Urothelium cell line (cell line): ENCODE measurements at regions not wholly inside any gene's neighbourhood (a gene's known extent, or its start where the extent isn't known, plus 50 kb on each side); places are given as distances from the start of the nearest gene placed in this dataset.
A peak's percentile ranks its signal among the peaks of the same experiment; 100 is the strongest.

ENCODE experiments used
- DNase-seq: peaks from one replicate; pipeline ENCODE4 v3.0.0; 2011; ENCODE audit warnings: low spot score, mixed read lengths
- FAIRE-seq: peaks from 2 replicates; lab custom pipeline; 2011; peaks lifted over from hg19 to GRCh38; lab: Jason Lieb, UNC

DNA sequence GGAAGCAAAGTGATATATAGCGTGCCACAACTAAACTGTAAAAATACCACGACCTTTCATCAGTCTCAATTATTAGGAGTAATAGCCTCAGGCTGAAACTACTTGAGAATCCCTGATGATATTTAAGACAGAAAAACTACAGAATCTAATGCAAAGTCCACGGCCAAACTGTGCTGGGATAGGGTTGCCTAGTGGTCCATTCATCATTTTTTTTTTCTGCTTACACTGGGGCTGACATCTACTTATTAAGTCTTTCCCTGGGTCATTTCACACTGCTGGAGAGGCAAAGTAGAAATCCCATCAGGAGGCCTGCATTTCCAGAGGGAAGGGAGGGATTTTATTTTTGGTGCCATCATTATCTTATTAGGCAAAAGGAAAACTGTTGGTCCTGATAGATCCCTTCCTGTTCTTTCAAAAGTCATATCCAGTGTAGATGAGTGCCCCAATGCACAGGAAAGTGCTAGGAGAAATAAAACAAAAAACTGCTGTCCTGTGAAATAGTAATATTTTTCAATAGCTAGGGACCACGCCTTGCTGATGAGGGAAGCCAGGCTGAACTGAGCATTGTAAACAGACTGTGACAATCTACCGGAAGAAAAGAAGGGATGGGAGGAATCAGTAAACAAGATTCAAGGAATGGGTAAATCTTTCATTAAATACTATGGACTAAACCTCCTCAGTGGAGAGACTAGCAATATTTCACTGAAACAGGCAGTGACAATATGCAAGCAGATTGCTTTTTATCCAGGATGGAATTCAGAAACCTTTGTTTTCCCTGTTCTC lies 644.3 kb downstream of the IRS1 start:
- DNase-seq (no peak), FAIRE-seq (no peak)

DNA sequence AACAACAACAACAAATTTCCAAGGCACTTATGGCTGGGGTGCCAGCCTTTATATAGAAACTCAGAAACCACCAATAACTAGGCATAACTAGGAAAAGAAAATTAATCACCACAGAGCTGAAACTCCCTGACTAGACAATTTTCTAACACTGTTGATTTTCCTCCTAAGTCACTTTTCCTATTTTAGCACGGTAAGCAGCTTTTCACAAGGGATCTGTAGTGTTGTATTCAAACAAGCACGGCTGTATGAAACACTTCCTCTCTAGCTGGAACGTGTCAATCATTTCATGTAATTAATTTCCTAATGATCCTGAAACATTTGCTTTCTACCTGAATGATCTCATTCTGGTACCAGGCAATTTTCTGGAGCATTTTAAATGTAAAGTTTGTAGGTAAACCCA lies 645.0 kb downstream of the IRS1 start:
- FAIRE-seq (no peak), DNase-seq (no peak)

DNA sequence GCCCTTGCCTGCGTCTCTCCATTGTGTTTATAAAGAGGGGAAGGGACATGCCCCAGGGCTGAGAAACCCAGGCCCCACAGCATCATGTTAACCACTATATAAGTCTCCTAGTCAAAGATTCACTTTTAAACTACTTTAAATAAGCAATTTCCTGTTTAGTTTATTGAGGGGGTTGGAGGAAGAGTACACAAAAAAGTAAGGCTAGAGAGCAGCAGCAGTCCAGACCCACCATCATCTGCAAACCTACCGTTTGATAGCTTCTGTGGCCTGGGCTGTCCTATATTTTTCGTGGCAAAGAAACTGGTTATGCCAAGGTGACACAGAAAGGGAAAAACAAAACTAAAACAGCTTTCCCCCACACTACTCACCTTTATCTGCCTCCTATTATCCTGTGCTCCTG lies 646.1 kb downstream of the IRS1 start:
- no peak for FAIRE-seq
- DNase-seq = no peak

DNA sequence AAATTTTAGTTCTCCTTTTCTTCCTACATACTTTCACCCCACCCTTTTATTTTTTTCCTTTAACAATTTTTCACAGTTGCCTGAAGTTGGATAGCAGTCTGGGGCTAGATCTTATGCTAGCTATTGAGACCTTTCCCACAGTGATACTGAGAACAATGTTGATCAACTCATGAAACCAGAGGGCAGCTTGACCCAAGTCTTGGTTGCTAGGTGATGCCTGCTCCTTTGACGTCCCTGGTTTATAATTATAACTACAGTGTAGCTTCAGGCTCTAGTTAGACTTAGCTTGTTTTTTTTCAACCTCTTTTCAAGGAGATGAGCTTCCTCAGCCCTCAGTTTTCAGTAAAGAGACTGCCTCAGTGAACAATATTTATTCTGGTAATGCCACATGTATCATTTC lies 648.5 kb downstream of the IRS1 start:
- DNase-seq = no peak

DNA sequence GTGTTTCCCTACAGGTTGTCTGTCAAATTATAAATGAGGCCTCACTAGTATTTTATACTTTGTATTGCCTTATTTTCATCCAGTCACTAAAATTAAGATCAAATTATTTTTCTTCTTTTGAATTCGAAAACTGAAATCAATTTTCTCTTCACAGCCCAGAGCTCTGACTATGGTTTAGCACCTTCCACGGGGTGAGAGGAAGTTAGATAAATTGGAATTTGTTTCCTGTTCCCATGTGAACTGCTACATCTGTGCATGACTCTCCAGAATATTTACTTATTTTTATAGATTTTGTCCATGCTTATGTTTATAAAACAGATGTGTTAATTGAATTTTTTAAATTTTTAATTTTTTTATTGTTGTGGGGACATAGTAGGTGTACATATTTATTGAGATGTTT lies 656.5 kb downstream of the IRS1 start:
- FAIRE-seq (no peak), DNase-seq (no peak)

More for the DNA sequence above, 648.5 kb downstream of the IRS1 start:
- FAIRE-seq = no peak

DNA sequence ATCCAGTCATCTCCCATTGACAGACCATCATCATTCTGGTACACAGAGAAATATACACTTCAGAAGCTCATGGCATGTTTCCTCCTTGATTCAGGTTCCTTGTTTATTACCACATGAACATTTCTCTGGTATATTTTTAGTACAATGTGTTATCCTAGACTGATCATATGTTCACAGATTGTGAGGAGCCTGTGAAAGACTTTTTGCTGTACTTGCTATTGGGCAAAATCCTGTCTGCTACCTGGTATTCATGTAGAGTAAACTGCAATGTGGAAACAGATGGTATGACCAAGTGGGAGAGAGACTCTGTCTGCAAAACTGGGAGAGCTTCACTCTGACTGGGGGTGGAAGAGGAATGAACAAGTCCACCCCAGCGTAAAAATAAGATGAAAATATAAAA lies 657.2 kb downstream of the IRS1 start:
- FAIRE-seq (no peak), DNase-seq (no peak)

DNA sequence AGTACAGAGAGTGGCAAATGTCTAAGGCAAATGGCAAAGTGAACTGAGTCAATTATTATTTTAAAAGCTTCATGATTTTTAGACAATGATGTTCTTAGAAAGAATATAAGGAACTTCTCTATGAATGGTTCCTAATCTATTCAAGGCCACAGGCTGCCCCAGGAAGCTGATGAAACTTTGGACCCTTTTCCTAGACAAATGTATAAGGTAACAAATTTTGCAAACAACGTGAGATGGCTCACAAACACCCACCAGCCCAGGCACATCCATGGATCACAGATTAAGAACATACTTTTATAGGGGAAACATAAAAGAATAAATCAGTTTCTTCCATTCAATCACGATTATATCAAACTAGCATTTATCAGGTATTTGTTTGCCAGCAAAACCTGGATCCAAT lies 659.0 kb downstream of the IRS1 start:
- DNase-seq = no peak
- no peak for FAIRE-seq

DNA sequence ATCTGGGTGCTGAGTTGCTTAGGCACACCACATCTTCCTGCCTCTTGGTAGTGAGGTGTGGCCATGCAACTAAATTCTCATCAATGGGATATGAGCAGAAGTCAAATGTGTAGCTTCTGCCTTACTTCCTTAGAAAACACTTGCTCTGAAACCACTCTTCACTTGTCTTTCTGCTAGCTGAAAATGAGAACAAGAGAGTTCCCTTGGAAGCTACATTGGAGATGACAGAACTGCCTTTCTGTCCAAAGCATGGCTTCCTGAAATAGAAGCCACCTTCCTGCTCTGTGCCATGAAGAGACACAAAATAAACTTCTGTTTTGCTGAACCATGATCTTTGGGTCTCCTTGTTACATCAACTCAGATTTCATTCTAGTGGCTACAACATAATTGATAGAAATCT lies 659.9 kb downstream of the IRS1 start:
- FAIRE-seq (no peak), DNase-seq (no peak)

DNA sequence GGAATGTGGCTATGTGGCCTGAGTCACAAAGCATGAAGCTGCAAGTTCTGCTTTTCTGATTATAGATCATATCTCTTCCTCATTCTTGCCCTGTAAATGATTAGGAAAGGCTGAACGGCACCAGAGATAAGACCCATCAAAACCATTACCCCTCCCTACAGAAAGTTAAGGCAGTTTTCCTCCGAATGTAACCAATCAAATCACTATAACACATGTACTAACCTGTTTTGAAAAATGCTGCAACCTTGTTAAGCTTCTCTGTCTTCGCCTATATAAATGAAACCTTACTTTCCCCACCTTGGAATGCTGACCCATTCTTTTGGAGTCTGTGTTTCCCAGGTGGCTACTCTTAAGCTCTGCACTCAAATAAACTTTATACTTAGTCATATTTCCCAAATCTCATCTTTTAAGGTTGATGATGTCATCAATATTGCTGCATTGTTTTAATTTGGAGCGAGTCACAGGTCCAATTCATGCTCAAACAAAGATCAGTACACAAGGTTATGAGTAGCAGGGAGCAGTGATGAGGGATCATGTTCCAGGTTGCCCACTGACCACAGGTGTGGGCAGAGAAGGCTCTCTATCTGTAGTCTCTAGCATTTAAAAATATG lies 662.3 kb downstream of the IRS1 start:
- DNase-seq = peak; percentile 25
- FAIRE-seq = no peak

DNA sequence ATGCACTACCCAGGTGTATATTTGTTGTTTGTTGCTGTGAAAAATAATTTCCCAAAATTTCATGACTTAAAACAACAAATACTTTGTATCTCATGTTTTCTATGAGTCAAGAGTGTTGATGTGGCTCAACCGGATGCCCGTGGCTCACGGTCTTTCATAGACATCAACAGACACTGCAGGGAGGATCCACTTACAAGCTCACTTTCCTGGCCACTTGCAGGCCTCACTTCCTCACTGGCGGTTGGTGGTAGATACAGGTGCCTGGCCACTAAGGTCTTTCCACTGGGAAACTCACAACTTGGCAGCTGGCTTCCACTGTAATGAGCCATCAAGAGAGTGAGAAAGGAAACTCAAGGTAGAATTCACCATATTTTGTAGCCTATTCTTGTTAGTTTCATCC lies 662.9 kb downstream of the IRS1 start:
- no peak for FAIRE-seq
- DNase-seq = no peak

DNA sequence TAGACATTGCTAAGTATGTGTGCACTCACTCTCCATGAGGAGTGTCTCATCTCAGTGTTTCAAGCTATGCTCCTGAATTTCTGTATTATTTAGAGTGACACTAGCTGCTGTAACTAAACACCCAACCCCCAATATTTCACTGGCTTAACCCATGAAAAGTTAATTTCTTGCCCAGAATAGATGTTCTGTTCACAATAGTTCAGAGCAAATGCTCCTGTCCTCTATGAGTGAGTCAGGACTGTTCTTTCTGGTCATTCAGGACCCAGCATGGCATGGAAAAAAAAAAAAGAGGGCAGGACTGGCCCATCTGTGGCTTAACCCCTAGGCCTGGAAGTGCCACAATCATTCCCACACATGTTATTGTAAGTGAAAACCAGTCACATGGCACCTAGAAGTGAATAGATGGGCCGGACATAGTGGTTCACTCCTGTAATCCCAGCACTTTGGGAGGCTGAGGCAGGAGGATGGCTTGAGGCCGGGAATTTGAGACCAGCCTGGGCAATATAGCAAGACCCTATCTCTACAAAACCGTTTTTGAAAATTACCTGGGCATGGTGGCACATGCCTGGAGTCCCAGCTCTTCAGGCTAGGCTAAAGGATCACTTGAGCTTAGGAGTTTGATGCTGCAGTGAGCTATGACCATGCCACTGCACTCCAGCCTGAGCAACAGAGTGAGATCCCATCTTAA lies 663.6 kb downstream of the IRS1 start:
- FAIRE-seq (no peak), DNase-seq (no peak)

DNA sequence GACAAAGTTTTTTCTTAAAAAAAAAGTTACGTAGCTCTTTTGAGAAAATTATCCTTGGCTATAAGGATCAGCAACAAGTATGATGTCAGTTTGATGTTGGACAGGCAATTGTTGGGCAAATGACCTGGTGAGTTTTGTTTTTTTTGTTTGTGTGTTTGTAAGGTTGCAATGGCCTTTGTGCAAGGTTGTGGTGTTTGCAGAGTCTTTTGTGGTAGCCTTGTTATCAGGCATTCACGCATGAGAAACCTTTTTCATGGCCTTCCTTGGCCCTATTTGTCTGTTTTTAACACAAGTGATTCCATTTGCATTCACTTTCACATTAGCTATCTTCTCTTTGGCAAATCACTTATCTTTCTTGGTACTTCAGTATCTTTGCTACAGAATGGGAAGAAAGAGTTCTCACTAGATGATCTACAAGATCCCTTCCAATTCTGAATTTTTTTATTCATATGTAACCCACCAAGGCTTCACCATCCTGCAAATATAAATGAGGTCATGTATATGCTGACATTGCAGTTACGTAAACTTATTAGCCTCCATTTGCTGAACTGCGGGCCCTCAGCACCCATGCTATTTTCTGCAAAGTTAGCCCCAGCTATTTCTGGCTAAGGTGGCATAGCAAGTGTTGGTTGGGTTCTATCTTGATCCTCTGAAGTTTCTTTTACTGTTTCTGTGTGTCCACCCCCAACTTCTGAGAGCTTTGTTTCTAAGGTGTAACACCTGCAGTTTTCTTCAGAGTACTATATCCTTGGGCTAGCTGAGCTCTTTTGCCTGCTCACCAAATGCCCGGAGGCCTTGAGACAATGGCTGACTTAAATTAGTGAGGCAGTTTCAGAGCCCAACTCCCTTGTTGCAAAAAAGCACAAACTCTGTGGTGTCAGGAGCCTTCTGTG lies 667.1 kb downstream of the IRS1 start:
- FAIRE-seq = no peak
- no peak for DNase-seq

DNA sequence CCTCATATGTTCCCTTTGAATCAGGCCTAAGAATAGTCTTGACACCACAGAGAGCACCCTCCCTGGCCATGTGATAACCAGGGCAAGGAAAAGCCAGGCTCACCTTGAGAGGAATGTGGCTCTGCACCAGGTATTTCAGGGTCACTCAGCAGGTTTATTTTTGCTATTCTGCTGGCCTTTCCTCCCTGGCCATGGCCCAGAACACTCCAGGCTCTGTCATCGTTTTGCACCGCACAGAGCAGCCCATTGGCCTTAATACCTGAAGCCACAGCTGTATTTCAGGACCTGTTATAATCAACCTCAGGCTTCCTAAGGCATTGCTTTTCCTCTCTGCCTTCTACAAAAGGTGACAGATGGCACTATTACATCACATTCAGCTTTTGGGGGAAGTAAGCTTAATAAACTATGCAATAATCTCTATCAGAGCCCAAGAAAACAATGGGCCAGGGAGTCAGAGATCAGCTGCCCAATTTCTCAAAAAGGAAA lies 668.3 kb downstream of the IRS1 start:
- no peak for FAIRE-seq
- no peak for DNase-seq

DNA sequence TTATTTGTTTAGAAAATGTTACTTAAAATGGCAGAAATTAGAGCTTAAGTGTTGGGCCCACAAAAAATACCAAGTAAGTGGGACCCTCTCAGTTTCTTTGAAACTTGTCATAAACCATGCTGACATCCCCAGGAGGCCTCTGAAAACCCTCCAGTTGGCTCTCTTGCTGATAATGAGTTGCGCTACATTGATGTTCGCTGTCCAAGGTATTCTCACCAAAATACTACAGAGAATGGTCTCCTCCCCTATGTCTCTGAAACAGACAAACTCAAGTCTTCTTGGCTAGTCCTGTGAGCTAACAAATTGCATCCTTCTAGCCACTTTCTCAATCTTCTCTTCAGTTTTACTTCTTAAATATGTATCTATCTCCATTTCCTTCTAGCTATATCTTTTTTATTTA lies 669.4 kb downstream of the IRS1 start:
- DNase-seq (peak; percentile 13), FAIRE-seq (no peak)

DNA sequence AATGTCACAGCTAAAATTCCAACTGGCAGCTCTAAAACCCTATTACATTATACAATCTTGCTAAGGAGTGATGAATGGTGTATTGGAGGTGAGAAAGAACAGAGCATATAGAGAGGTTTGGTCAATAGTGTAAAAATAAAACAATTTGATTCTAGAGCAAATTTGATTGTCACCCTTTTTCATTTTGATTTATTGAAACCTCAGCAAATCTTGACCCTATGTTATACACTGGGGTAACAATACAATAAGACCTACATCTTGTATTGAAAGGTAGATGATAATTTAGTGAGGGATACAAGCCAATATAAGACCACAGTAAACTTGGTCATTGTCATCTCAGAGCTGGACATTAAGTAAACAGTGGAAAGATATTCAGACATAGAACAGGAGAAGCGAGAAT lies 671.9 kb downstream of the IRS1 start:
- DNase-seq (no peak), FAIRE-seq (no peak)

DNA sequence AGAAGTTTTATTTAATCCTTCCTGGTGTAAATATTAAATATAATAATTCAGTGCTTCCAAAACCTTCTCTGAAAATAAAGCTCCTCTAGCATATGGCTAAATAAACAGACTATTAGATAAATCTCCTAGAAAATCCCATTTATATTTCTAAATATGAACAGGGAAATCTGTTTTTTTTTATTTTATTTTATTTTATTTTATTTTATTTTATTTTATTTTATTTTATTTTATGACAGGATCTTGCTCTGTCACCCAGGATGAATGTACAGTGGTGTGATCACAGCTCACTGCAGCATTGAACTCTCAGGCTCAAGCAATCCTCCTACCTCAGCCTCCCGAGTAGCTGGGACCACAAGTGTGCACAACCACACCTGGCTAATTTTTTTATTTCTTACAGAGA lies 673.5 kb downstream of the IRS1 start:
- no peak for FAIRE-seq

DNA sequence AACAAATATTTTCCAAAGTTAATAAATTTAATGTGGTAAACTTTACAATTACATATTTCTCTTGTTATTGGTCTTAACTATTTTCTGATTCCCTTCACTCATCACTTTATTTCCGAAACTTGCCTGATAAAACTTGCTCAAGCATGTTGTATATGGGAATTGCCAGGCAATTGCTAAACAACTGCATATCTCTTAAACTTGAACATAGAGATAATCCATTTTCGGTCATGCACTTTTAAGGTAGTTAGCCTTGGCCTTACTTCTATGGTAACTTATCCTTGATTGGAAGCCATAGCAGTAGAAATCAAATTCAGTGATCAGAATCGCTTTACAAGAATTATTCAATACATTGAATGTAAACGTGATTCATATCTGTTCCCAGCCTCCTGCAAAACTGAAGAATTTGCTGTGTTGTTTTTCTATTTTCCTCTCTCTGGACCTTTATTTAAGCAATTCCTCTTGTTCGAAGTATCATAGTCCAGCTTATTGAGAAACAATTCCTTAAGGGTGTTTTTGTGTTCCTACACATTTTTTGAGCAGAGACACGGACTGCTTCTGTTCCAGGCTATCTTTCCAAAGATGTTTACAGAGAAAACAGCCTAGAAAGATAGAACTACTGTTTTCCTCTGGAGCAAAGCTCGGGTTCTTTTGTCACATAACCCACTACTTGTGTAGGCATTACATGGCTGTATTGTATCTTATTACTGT lies 674.3 kb downstream of the IRS1 start:
- DNase-seq (no peak), FAIRE-seq (no peak)

More for the DNA sequence above, 673.5 kb downstream of the IRS1 start:
- DNase-seq = no peak

DNA sequence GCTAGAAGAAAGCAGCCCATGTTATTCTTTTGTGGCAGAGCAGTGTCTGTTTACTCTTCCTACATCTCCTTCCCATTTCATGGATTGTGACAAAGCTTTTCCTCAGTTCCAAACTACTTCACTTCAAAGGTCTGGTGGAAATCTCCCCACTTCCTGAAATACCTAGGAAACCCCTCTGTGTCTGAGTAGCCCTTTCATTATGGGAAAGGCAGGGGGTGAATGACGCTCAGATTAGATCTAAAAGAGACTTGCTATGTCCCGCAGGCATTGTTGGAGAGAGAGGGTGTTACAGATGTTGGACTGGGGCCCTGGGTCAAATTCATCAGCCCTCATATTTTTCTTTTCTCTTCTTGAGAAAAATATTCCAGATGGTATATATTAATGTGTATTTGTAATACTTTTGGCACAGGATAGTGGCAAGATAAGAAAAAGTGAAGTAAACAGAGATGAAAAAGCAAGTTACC lies 675.0 kb downstream of the IRS1 start:
- DNase-seq = no peak
- no peak for FAIRE-seq

DNA sequence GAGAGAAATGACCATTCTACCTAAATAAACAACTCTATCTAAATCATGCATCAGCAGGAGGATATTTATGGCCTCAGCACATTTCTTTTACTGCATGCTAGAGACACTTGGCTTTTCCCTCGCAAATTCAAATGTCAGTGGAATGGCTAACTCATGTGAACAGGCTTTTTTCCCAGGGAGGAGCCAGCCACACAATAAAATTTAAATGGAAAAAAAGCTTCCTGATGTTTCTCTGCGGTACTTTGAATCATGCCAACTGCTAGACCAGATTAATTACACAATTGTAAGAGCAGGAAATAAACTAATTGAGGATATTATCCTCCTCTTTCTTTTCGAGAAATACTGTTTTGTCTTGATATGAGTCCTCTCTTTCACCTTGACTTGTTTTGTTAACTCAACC lies 676.3 kb downstream of the IRS1 start:
- no peak for FAIRE-seq

DNA sequence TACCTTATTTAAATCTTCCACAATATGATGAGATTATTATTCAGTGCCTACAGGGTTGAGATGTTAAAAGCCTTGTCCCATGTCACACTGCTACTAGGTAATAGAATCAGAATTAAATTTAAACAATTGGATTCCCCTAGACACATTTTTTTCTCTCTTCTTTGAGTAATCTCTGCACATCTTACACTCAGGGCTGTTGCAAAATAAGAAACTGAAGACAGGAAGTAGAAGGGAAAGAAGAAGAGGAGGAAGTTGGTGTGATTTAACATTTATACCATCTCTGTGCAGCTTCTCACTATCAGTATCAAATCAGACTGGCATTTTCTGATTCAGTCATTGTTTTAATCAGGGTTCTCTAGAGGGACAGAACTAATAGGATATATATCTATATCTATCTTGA lies 677.6 kb downstream of the IRS1 start:
- DNase-seq = no peak

More for the DNA sequence above, 676.3 kb downstream of the IRS1 start:
- no peak for DNase-seq

More for the DNA sequence above, 677.6 kb downstream of the IRS1 start:
- FAIRE-seq = no peak
